Adrenal gland (tissue), 5 donors: ENCODE measurements at regions not wholly inside any gene's neighbourhood (a gene's known extent, or its start where the extent isn't known, plus 50 kb on each side); places are given as distances from the start of the nearest gene placed in this dataset.

Experiments
- POLR2A ChIP-seq, 2 donors: fragments of 450-650 bp; IDR thresholded peaks; one replicate each; pipeline ENCODE4 v1.6.1; 2017; ENCODE audit warnings: antibody characterized with exemption in 2 of 2, mild to moderate bottlenecking in 2 of 2, moderate library complexity in 1 of 2
- TF ChIP-seq, protein P1 (sequence below), 6 experiments: fragments of 450-650 bp in 4 of 6; fragments of 200-600 bp in 2 of 6; sonication (generic) in 1 of 6; IDR thresholded peaks; 1 replicate in 5 of 6; 2 replicates in 1 of 6; pipeline versions ENCODE4 v1.5.1 to v1.8.0; 2016 to 2021; ENCODE audit warnings: antibody characterized with exemption in 6 of 6, mild to moderate bottlenecking in 2 of 6, moderate library complexity in 1 of 6
- donor health status: DM: no; HTN: no; CAD: no.

DNA sequence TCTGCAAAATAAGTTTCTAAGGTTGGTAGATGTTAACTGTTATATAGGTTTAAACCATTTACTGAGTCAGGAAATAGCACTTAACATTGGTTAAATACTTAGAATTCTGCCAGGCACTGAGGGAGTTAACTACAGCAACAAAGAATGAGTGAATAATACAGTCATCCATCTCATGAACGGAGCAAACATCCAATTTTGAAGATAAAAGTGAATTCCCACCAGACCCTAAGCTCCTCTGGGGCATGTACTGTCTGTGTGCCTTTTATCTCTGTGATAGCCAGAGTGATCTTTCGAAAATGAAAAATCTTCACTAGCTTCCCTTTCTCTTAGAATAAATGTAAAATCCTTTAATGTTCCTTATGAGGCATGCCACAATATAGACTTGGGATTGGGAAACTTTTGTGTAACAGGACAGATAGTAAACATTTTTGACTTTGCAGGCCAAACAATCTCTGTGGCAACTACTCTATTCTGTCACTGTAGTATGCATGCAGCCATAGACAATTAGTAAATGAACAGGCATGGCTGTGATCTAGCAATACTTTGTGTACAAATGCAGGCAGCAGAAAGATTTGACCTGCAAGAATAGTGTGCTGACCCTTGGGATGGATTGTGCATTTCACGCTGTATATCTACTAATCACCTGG, 294.5 kb upstream of the LMCD1 start:
- no peak for TF ChIP-seq POLR2A (IDR thresholded peaks at IDR 0.05)
- TF ChIP-seq, protein P1, sequence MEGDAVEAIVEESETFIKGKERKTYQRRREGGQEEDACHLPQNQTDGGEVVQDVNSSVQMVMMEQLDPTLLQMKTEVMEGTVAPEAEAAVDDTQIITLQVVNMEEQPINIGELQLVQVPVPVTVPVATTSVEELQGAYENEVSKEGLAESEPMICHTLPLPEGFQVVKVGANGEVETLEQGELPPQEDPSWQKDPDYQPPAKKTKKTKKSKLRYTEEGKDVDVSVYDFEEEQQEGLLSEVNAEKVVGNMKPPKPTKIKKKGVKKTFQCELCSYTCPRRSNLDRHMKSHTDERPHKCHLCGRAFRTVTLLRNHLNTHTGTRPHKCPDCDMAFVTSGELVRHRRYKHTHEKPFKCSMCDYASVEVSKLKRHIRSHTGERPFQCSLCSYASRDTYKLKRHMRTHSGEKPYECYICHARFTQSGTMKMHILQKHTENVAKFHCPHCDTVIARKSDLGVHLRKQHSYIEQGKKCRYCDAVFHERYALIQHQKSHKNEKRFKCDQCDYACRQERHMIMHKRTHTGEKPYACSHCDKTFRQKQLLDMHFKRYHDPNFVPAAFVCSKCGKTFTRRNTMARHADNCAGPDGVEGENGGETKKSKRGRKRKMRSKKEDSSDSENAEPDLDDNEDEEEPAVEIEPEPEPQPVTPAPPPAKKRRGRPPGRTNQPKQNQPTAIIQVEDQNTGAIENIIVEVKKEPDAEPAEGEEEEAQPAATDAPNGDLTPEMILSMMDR (IDR thresholded peaks at IDR 0.05): no peak
